GM19238 (cell line): ENCODE measurements at regions not wholly inside any gene's neighbourhood (a gene's known extent, or its start where the extent isn't known, plus 50 kb on each side); places are given as distances from the start of the nearest gene placed in this dataset.

ENCODE experiments used
- DNase-seq: peaks from one replicate; pipeline ENCODE4 v3.0.0; 2011; ENCODE audit warnings: low spot score; ENCODE audit not compliant: insufficient read length

- DNase-seq = no peak
Measured at GRCh38 chr6:163844761-163845160, 430.2 kb downstream of the QKI start.

DNA sequence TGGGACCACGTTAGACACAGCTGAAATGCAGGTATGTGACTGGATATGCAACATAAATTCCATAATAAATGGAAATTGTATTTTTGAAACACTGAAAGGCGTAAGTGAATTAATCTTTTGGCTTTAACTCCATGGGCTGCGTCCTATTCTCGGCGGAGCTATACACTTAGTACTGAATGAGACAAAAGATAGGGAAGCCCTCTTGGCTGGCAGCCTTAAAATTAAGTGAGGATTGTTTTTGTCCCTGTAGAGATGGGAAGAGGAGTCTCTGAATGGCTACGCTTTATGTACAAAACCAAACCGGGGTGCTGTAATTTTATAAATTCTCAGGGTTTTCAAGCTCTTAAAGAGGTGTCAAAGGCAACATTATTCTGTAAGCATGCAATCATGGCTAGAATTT, 429.8 kb downstream of the QKI start:
- no peak for DNase-seq

- no peak for DNase-seq
Measured at GRCh38 chr6:163843218-163843617, 428.7 kb downstream of the QKI start.

- DNase-seq = no peak
Measured at GRCh38 chr6:163842467-163842866, 427.9 kb downstream of the QKI start.

DNA sequence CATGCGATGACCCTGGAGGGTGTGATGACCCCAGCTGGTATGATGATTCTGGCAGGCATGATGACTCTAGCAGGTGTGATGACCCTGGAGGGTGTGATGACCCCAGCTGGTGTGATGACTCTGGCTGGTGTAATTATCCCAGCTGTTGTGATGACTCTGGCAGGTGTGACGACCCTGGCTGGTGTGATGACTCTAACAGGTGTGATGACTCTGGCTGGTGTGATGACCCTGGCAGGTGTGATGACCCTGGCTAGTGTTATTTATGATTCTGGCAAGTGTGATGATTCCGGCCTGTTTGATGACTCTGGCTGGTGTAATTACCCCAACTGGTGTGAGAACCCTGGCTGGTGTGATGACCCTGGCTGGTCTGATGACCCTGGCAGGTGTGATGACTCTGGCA, 427.2 kb downstream of the QKI start:
- no peak for DNase-seq

DNA sequence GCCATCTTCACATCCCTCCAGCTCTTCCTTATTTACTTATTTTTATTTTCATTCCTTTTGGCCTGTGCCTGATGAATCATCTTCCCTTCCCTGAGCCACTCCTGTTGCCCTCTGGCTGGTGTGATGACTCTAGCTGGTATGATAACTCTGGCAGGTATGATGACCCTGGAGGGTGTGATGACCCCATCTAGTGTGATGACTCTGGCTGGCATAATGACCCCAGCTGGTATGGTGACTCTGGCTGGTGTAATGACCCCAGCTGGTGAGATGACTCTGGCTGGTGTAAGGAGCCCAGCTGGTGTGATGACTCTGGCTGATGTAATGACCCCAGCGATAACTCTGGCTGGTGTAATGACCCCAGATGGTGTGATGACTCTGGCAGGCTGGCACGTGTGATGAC, 426.8 kb downstream of the QKI start:
- no peak for DNase-seq

- DNase-seq = no peak
Measured at GRCh38 chr6:163840880-163841279, 426.4 kb downstream of the QKI start.

DNA sequence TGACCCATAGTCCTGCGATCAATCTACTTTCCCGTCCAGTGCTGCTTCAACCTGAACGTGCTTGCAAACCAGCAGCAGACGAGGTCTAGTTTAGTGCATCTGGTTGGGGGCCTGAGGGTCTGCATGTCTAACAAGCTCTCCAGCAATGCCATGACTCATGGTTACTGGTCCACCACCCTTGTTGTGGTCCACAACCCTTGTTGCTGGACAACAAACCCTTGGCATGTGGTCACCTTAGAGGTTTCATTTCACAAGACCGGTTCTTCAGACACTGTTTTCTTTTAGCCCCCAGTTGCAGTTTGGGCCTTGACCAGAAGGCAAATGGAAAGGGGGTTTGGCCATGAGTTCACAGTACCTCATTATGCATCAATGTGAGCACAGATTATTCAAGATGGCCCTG, 424.8 kb downstream of the QKI start:
- DNase-seq = no peak

- DNase-seq = no peak
Measured at GRCh38 chr6:163837691-163838431, 423.3 kb downstream of the QKI start.

DNA sequence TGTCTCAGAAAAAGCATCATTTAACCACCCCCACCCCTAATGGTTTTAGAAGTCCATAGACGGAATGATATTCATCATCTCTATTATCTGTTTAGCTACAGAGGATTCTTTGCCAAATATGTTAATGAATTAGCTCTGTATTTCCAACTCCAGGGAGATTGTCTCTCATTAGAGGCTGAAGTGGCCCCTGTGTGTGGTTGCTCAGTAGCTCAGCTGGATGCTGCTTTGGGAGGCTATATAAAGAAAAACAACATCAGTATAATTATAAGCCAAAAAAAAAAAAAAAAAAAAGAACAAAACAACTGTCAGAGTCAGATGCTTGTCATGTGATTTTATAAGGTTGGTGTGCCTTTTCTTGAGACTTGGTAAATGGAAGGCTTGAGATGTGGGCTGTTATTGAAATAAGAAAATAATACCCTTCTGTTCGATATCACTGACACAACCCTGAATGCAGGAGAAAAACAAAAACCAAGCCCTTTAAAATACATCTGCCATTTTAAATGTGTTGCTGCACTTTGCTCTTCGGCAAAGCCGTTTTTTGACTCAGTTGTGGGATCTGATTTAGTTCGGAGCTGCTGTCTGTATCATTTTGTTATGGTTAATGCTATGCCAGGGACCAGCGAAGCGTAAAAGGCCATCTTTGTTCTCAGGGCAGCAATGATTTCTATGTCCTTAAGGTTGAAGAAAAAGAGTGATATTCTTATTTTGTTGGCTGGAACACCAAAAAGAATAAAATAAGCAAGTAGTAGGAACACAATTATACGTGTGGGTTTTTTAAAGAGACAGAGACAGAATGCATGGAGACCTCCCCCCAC, 422.6 kb downstream of the QKI start:
- DNase-seq = no peak

DNA sequence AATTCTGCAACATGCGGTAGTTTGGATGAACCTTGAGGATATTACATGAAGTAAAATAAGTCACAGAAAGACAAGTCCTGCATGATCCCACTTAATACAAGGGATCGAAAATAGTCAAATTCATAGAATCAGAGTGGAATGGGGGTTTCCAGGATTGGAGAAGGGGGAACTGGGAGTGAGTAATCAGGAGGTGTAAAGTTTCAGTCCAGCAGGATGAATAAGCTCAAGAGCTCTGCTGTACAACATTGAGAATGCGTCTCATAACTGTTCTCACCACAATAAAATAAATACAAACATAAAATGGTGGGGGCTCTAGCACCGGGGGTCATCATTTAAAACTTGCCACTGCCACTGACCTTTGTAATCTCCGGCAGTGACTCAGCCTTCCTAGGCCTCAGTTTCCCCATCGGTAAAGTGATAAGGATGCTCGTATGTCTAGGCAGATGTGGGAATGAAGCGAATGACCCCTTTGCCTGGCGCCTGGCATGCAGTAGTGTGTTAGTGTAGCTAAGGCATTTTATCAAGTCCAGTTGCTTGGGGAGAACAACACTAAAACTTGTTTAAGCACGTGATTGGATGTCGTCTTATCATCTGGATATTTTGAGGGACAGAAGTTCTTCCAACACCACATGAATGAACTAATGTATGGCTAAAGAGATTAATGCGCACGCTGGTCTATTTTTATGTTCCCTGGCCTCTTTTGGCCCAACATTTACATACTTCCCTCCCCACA, 421.1 kb downstream of the QKI start:
- no peak for DNase-seq

DNA sequence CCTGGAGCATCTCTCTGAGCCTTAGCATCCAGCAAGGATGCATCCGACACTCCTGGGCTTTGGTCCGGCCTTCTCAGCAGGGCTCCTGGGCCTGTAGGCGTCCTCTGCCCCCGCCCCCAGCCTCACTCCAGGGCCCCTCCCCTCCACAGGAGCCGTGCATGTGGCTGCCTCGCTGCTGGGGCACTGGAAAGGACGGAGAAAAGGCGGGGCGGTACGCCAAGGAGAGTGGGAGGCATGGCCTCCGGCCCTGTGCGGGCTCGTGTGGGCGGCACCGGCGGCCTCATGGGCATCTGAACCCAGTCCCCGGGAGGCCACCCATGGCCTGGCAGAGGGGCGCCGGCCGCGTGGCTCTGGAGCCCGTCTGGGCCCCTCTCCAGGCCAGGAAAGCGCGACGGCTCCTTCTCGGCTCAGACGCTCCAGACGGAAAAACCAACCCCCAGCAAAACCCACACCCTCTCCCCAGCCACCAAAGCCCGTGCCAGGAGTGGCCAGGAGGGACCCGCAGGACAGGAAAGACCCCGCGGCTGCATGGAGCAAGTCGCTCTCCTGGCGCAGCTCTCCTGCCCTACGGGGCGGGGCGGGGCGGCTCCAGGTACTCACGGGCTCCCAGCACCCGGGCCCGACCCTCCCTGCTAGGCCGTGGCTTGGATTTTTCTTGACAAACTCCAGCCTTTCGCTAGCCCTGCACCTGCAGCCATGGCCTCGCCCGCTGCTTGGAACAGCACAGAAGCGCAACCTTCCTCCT, 419.9 kb downstream of the QKI start:
- no peak for DNase-seq

GRCh38 chr6:163831736-163832135, 417.2 kb downstream of the QKI start:
- no peak for DNase-seq

DNA sequence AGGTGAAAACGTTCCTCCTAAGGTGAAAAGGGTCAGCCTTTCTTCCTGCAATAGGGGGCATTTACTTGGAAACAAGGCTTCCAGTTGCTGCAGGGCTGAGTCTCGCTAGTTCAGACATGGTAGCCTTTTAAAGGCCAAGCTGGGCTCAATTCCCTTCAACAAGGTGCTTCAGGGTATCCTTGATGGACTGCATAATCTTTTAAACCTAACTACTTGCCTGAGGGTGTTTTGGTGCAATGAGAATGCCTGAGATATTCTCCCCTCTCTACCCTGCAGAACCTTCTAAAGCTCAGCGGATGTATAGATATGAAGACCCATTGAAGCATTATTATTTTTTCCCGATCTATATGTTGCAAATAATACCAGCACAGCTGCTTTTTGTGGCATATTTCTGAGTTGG, 416.1 kb downstream of the QKI start:
- DNase-seq = no peak

DNA sequence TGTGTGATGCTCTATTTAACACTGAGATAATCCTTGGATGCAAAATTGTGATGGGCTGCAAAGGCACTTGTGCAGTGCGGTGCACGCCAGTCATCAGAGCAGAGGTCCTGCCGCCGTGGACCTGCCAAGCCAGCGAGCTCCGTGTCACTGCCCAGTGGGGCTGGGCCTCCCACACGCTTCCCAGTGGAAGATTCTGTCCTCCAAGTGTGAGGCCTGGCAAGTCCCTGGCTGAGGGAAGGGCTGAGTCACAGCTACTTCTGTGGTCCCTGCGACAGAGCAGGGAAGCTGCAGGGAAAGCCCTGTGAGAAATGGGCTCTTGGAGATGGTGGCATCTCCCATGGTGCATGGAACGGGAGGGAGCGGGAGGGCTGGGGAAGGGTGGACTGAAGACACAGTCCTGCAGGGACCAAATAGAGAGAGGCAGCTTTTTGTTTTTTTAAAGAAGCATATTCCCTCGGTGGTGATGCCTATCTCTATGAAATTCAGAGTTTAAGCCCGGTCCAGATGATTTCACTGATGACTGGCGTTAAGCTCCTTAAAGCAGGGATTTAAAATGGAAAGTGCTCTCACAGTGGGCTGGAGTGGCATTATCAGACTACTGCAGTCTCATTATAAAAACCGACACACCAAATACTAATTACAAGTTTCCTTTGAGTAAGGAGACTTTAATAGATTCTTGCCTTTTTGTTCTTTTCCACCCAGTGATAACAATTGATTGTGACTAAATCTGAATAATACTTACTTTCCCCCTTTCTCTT, 413.7 kb downstream of the QKI start:
- no peak for DNase-seq

- DNase-seq = no peak
Measured at GRCh38 chr6:163827143-163827542, 412.6 kb downstream of the QKI start.

DNA sequence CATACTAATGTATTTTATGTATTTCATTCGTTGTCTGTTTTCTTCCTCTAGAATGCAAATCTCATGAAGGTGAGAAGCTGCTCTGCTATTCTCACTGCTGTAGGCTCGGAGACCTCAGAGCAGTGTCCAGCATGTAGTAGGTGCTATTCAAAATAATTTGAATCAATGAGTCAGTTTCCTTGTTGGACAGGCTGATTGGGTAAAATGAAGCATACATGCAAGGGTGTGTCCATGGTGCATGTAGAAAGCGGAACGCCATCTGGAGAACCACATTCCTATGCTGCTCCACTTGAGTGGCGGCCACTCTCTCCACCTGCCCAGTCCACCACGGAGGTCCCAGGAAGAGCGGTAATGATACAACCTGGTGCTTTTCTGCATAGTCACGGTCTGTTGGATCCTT, 412.1 kb downstream of the QKI start:
- DNase-seq = no peak

DNA sequence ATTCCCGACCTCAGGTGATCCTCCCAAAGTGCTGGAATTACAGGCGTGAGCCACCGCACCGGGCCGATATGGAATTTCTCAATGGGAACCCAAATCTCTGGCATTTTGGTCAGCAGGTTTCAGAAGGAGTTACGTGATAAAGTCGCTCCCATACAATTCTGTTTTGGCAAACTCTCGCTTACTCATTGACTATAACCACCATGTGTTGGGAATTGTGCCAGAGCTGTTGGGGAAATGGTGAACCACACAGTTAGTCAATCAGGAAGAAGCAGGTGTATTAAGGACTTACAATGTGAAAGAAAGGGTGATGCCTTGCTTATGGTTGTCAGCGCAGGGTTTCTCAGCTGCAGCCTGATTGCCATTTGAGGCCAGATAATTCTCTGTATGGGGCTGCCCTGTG, 410.5 kb downstream of the QKI start:
- DNase-seq = no peak

- DNase-seq = no peak
Measured at GRCh38 chr6:163823577-163823976, 409.1 kb downstream of the QKI start.

DNA sequence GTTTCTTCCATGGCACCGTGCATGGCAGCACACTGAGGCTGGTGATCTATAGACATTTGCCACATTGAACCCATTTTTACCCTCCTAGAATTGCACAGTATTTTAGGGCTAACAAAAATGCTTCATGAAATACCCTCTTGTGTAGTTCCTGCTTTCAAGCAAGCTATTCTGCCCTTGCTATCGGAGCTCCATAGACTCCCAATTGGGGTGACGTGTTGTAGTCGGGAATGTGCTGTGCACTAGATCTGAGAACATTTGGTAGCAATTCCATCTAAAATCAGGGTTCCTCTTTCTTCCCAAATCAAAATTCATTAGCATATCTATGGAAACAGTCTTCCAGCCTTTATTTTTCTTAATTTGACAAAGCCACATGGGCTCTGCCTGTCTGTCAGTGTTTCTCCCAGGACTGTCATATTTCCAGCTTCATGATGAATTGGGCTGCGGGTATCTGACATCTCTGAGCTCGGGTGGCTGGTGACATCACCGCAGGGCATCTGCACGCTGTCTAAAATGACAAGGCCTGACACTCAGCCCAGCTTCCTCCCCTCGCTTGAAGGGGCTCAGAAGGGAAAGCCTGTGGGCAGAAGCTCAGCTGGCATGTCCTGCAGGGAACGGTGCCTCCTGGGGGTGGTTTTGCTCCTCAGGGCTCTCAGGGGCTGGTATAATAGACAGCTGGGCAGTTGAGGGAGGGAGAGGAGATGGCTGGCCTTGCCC, 406.4 kb downstream of the QKI start:
- no peak for DNase-seq
